D721Med (cell line): ENCODE measurements at regions not wholly inside any gene's neighbourhood (a gene's known extent, or its start where the extent isn't known, plus 50 kb on each side); places are given as distances from the start of the nearest gene placed in this dataset.

ENCODE experiments used
- DNase-seq: peaks from one replicate; pipeline ENCODE4 v3.0.0; 2011; ENCODE audit warnings: low spot score; ENCODE audit not compliant: insufficient read length
- FAIRE-seq: peaks from 2 replicates; lab custom pipeline; 2011; peaks lifted over from hg19 to GRCh38; lab: Jason Lieb, UNC
- CTCF ChIP-seq: IDR thresholded peaks from 2 replicates; pipeline ENCODE4 v1.5.1; 2012; ENCODE audit warnings: mild to moderate bottlenecking, control low read depth; ENCODE audit not compliant: insufficient read depth; ENCODE audit errors: missing control alignments

DNA sequence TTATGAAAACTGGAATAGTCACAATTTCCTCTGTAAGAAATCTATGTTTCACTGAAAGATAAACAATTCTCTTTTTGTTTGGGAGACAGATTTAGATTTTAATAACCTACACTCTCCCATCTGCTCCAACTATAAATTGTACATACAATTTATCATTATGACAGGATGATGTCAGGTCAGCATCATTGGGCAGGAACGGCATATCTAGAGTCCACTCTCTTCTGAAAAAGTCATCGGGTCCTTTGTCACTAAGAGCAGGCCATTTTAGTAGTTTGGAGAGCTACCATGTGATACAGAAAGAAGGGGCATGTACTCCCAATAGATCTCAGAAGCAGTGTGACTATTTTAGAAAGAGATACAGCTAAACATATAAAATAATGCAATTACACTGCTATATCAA is 180.8 kb upstream of the ARGLU1 start:
- no peak for DNase-seq
- FAIRE-seq = no peak
- no peak for TF ChIP-seq CTCF

GRCh38 chr13:106744516-106744915 is 176.6 kb upstream of the ARGLU1 start:
- TF ChIP-seq CTCF = no peak
- FAIRE-seq (no peak), DNase-seq (no peak)

- DNase-seq (no peak), FAIRE-seq (no peak)
- no peak for TF ChIP-seq CTCF
These were observed 170.3 kb upstream of the ARGLU1 start for GRCh38 chr13:106738186-106738678.

- no peak for FAIRE-seq
- no peak for TF ChIP-seq CTCF
- DNase-seq = no peak
These were observed 169.0 kb upstream of the ARGLU1 start for GRCh38 chr13:106736941-106737340.

- DNase-seq (no peak), FAIRE-seq (no peak)
- no peak for TF ChIP-seq CTCF
These were observed 166.3 kb upstream of the ARGLU1 start for GRCh38 chr13:106734198-106734597.

DNA sequence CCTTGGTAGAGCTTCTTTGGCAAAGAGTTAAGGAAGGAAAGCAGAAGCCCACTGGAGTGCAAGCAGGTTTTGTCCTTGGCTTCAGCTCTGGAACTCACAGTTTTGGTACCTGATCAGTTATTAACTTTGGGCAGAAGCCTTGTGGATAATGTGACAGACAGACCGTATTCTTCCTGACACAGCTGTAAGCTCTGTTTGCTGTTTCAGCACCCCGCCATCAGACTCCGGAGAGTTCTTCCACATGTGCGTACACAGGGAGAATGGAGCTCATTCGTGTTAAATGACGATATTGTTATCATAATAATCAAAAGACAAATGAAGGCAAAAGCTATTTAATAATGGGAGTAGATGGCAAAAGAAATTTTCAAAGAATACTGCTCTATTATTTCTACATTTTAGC is 155.1 kb upstream of the ARGLU1 start:
- FAIRE-seq (no peak), DNase-seq (no peak)
- no peak for TF ChIP-seq CTCF

DNA sequence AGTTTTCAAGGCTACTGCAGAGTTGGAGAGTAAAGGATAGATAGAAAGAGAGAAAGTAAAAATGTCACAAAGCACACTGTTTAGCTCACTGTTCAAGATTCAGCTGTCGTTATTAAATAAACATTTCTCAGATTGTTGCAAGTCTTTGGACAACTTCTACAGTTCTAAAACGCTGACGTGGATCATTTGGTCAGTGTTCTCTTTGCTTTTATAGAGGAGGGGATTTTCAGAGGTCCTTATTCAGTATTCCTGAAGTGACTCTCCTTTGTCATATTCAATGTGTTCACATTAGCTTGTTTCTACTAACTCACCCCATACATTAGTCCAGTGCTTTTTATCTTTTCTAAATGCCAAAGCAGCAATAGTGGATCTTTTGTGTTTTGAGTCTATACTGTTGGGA is 154.7 kb upstream of the ARGLU1 start:
- no peak for FAIRE-seq
- no peak for TF ChIP-seq CTCF
- DNase-seq = no peak
